ENCODE measurements at regions not wholly inside any gene's neighbourhood (a gene's known extent, or its start where the extent isn't known, plus 50 kb on each side); places are given as distances from the start of the nearest gene placed in this dataset.
A peak's percentile ranks its signal among the peaks of the same experiment; 100 is the strongest.

DNA sequence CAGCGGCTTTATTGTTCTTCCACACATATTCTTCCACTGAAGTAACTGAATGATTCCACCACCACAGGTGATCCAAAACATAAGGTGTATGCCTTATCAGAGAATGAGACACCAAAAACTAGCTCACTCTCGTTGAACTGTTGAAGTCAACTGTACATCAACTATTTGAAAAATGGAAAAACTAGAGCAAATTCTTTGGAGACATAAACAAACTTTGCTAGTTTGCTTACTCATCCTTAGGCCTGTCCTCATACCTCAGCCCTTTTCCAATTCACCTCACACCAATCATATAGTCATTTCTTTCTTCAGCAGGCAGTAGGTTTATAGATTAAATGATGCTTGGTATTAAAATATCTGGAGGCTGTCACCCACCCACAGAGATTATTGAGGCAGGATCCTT lies 77.1 kb upstream of the RNF217 start:
- 0 out of 2 replicates have a peak, but pooled peaks cover 2% of the 10 kb centered on the region for H3K27me3 Mint-ChIP-seq (ENCODE audit: insufficient read depth)
- no peak overlapping the region for H3K27ac Mint-ChIP-seq
- no peak overlapping the region for H3K4me3 Mint-ChIP-seq
- DNase-seq, result no peak
- no peaks in the 10 kb centered on the region for H3K9me3 Mint-ChIP-seq
- H3K36me3 Mint-ChIP-seq (ENCODE audit: low read depth), result no peaks in the 10 kb centered on the region
- TF ChIP-seq, protein P1, sequence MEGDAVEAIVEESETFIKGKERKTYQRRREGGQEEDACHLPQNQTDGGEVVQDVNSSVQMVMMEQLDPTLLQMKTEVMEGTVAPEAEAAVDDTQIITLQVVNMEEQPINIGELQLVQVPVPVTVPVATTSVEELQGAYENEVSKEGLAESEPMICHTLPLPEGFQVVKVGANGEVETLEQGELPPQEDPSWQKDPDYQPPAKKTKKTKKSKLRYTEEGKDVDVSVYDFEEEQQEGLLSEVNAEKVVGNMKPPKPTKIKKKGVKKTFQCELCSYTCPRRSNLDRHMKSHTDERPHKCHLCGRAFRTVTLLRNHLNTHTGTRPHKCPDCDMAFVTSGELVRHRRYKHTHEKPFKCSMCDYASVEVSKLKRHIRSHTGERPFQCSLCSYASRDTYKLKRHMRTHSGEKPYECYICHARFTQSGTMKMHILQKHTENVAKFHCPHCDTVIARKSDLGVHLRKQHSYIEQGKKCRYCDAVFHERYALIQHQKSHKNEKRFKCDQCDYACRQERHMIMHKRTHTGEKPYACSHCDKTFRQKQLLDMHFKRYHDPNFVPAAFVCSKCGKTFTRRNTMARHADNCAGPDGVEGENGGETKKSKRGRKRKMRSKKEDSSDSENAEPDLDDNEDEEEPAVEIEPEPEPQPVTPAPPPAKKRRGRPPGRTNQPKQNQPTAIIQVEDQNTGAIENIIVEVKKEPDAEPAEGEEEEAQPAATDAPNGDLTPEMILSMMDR (IDR thresholded peaks at IDR 0.05), result no peak
- peaks cover 52% of the 10 kb centered on the region for H3K4me1 Mint-ChIP-seq (ENCODE audit: low read depth)

DNA sequence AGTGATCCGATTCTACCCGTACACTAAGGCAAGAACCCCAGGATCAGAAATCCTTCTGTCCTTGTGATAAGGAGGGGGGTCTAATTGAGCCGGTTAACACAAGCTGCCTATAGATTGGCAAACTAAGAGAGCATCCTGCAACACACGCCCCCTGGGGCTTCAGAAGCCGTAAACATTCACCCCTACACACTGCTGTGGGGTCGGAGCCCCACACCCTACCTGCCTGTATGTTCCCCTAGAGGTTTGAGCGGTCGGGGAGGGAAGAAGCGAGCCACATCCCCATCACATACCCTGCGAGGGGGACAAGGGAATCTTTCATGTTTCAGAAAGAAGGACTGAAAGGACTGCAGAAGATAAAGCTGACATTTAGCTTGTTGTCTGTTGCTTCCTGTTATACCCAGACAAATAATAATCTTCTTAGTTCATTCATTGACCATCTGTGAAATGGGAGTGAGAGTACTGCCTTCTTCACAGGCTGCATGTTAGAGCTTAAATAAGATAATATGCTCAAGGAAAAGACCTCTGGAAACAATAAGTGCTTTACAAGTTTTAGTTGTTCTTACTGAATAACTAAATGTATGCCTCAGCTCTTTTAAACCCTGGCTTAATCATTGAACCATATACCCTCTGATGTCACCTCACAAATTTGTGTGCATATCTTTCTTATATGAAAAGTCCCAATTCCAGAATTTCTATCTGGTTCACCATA lies 74.2 kb upstream of the RNF217 start:
- no peaks in the 10 kb centered on the region for H3K9me3 Mint-ChIP-seq

DNA sequence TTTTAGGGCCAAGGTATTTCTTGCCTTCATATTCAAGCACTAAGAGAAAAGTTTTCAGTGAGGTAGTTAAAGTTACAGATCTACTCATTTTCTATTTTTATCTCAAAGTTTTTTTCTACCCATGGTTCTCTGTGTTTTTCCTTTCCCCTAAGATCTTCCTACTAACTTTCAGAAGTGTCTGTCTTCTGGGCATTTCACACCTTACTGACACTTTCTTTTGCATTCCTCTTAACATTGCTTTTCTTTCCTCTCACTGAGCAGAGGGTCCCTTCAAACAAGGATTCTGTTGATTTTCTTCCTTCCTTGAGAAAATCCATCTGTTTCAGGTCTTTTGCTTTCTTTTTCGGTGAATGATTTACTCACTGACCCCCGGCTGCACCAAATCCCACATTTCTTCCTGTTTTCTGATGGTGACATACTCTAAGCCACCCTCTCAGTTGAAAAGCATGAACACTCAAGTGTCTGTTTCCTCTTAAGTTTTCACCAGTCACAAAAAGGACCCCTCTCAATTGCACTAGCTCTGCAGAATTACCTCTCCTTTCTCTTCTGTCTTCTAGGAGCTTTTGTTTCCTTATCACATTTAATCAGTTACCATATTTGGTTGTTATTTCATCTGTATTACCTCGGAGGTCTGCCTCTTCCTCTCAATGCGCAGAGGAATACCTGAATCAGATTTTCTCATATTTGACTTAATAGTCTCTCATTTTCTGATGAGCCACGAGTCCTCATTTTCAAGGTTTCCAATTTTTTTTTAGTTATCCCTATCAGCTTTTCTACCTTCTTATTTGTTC lies 73.5 kb upstream of the RNF217 start:
- DNase-seq, result no peak
- no peak overlapping the region for H3K27ac Mint-ChIP-seq
- peak overlapping the region; percentile 25 for H3K4me3 Mint-ChIP-seq
- H3K36me3 Mint-ChIP-seq (ENCODE audit: low read depth), result no peaks in the 10 kb centered on the region
- no peaks in the 10 kb centered on the region for H3K9me3 Mint-ChIP-seq
- H3K27me3 Mint-ChIP-seq (ENCODE audit: insufficient read depth), result peaks cover 2% of the 10 kb centered on the region; the same call in 1 of the 2 replicates
- H3K4me1 Mint-ChIP-seq (ENCODE audit: low read depth), result peaks cover 28% of the 10 kb centered on the region
- TF ChIP-seq, protein P1 (IDR thresholded peaks at IDR 0.05), result no peak

More for the DNA sequence above, 74.2 kb upstream of the RNF217 start:
- no peak for DNase-seq
- Mint-ChIP-seq H3K4me1 (ENCODE audit: low read depth) (peaks cover 34% of the 10 kb centered on the region), H3K27me3 (ENCODE audit: insufficient read depth) (peaks cover 2% of the 10 kb centered on the region; the same call in 1 of the 2 replicates), H3K36me3 (ENCODE audit: low read depth) (no peaks in the 10 kb centered on the region), H3K4me3 (0 out of 2 replicates have a peak overlapping the region, but pooled peaks have one; percentile 25), H3K27ac (no peak overlapping the region)
- TF ChIP-seq, protein P1 (IDR thresholded peaks at IDR 0.05), result no peak

DNA sequence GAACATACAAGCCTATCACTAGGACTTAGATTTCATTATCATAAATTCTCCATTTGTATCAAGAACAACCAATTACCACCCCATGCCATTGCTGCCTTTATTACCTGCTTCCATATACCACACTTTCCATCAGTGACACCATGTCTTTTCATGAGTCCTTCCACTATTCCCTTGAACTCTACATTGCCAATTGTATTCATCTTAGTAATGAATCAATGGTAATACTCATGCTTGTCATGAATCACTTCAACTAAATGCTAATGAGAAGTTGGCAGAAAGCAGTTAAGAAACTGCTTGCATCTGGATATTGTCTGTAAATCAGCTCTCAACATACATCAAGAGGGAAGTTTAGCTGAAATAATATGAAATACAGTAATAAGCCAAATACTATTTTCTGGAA lies 61.2 kb upstream of the RNF217 start:
- TF ChIP-seq, protein P1 (IDR thresholded peaks at IDR 0.05), result no peak
- DNase-seq, result no peak
- no peaks in the 10 kb centered on the region for H3K4me1 Mint-ChIP-seq (ENCODE audit: low read depth)
- no peak overlapping the region for H3K27ac Mint-ChIP-seq
- H3K36me3 Mint-ChIP-seq (ENCODE audit: low read depth), result no peaks in the 10 kb centered on the region
- no peaks in the 10 kb centered on the region for H3K27me3 Mint-ChIP-seq (ENCODE audit: insufficient read depth)
- no peak overlapping the region for H3K4me3 Mint-ChIP-seq
- no peaks in the 10 kb centered on the region for H3K9me3 Mint-ChIP-seq

DNA sequence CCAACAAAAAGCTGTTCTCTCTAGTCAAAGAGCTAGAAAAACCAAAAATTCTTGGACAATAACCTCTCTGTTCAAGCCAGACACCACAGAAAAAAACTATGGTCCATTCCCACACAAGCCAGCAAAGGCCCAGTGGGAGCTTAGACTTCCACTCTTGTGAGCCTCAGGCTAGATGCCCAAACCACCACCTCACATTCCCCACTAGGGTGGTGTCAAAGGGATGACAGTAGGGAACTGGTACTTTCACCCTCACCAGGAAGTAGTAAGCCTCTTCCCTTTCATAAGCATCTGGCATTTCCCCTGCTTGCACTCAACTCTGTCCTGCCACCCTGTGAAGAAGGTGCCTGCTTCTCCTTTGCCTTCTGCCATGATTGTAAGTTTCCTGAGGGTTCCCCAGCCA lies 58.4 kb upstream of the RNF217 start:
- Mint-ChIP-seq H3K4me1 (ENCODE audit: low read depth) (no peaks in the 10 kb centered on the region), H3K36me3 (ENCODE audit: low read depth) (no peaks in the 10 kb centered on the region), H3K27me3 (ENCODE audit: insufficient read depth) (no peaks in the 10 kb centered on the region), H3K27ac (no peak overlapping the region), H3K9me3 (no peaks in the 10 kb centered on the region), H3K4me3 (no peak overlapping the region)
- TF ChIP-seq, protein P1 (IDR thresholded peaks at IDR 0.05), result no peak
- DNase-seq, result no peak
